GDM1 (cell line): ENCODE measurements at regions not wholly inside any gene's neighbourhood (a gene's known extent, or its start where the extent isn't known, plus 50 kb on each side); places are given as distances from the start of the nearest gene placed in this dataset.
A peak's percentile ranks its signal among the peaks of the same experiment; 100 is the strongest.

Experiments
- DNase-seq: peaks from one replicate; lab custom pipeline; 2025; lab: John Stamatoyannopoulos, UW

DNA sequence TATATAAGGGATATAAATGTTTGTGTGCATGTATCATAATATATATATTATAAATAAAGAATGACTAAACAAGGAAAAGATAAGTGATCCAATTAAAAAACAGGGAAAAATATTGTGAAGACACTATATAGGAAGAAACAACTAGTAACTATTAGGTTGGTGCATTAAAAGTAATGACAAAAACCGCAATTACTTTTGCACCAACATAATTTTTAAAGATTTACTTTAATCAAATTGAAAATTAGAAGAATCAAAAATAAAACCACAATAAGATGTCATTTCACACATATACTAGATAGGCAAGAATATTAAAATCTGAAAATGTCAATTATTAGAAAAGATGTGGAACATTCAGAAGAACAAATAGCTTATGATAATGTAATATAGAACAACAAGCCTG is 595.9 kb downstream of the KCNJ3 start:
- no peak for DNase-seq

DNA sequence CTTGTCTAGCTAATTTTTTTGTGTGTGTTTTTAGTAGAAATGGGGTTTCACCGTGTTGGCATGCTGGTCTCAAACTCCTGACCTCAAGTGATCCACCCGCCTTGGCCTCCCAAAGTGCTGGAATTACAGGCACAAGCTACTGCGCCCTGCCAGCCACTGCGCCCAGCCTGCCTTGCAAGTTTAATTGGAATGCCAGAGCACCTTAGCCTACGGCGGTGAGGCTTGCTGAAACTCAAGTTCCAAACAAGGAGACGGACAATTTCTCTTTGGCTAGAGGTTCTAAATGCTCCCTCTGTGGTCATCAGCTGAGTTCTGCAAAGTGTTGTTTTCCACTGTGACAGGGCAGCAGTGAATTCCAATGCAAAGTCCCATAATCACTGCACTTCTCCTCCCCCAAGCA is 583.4 kb downstream of the KCNJ3 start:
- DNase-seq: no peak

DNA sequence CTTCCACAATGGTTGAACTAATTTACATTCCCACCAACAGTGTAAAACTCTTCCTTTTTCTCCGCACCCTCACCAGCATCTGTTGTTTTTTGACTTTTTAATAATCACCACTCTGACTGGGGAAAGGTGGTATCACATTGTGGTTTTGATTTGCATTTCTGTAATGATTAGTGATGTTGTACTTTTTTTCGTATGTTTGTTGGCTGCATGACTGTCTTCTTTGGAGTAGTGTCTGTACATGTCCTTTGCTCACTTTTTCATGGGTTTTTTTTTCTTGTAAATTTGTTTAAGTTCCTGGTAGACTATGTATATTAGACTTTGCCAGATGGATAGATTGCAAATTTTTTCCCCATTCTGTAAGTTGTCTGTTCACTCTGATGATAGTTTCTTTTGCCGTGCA is 574.8 kb downstream of the KCNJ3 start:
- no peak for DNase-seq

DNA sequence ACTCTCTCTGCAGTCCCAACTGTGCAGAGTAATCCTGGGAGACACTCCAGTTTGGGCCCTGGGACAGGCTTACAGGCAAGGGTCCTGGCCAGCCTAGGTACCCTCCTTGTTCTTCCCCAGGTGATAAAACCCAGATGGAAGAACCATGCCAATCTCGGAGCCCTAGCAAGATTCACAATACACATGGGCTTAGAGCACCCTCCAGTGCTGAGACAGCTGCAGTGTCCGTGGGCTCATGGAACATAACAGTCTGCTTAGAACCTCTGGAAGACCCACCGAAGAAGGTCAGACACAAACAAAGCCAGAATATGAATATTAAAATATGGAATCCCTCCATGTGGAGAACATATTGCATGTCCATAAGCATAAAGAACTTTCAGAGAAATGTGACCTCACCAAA is 568.1 kb downstream of the KCNJ3 start:
- no peak for DNase-seq

DNA sequence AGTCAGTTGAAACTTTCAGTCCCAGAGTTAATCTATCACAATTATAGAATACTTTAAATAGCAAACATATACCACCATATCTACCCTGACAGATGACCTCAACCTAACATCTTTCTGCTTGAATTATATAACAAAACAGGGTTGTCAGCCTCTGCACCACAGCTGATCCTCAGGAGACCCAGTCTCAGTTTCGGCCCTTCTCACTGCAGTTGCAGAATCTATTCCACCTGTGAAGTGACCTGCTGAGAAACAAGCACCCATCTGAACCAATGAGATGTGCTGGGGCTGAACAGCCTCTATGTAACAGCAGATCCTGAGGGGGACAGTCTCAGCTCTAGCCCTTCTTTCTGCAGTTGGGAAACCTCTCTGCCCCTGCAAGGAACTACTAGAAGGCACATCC is 567.6 kb downstream of the KCNJ3 start:
- DNase-seq: no peak

DNA sequence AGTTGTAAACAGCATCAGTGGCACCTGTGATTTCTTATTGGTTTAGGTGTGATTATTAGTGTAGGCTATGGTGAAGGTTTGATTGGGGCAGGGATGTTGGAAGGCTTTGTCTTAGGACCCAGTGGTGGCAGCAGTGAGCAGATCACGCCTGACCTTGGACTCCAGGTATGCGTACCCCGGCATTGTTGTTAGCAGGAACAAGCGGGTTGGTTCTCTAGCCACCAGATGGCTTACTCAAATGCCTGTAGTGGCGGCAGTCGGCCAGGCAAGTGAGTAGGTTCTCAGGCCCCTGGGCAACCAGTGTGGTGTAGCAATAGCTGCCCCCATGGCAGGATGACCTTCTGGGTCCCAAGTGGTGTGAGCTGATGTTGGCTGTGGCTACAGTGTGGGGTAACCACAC is 558.3 kb downstream of the KCNJ3 start:
- no peak for DNase-seq

DNA sequence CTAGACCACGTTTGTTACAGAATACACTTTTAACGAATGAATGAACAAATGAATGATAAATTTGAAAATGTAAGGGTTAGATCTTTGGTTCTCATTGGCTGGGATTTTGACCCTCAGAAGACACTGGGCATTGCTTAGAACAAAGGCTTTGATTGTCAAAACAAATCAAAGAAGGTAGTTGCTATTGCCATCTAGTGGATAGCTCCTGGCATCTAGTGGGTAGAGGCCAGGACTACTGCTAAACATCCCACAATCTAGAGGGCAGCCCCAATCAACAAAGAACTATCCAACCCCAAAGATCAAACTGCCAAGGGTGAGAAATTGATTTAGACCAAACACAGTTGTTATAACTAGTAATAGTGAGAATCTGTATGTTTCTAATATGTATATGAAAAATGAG is 552.3 kb downstream of the KCNJ3 start:
- no peak for DNase-seq

DNA sequence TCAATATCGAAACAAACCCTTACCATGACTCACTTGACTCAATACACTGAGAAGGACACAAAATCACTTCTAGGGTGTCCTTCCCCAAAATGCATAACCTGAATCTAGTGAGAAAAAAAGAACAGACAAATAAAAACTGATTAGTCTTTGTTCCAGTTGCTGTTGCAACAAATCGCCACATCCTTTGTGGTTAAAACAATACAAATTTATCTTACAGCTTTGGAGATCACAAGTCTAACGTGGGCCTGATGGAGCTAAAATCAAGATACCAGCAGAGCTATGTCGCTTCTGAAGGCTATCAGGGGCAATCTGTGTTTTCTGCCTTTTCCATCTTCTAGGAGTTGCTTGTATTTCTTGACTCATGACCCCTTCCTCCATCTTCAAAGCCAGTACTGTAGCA is 541.7 kb downstream of the KCNJ3 start:
- no peak for DNase-seq

DNA sequence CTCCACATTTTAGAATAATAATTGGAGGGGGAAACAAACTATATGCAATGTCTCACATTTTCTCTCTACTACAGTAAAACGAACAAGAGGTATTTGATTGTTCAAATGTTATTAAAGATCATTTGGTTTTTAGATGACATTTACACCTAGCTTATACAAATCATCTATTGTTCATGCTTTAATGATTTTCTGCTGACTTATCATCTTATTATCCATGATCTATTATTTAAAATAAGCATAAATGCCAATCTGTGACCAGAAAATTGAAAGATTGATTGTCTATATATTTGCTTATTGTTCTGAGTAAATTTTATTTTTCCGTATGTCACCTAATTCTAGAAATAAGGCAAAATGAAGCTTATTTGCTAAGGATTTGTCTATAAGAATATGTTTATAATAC is 537.2 kb downstream of the KCNJ3 start:
- DNase-seq: no peak

DNA sequence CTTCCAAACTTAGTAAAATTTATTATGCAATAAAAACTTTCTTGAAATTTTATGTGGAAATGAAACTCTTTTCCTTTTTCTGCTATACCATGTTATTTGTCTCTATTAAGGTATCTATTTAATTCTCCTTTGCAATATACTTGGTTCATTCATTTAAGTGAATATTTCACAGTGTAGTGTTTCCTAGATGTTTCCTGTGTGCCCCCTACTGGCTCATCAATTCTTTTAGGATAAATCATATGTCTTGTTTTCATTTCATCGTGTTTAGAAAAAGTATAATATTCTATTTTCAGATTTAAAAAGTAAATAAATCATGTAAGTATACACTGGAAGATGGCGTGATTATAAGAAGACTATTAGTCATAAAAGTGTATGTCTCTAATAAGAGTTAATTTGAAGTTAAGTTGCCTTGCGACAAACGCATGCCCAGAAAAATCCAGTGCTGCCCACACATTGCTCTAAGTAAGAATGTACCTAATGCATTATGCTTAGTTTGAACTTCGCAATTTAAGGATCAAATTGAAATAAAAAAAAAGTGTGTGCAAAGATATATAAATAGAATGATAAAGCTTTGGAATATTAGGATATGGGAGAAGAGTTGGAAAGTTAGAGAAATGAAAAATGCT is 525.4 kb downstream of the KCNJ3 start:
- no peak for DNase-seq

DNA sequence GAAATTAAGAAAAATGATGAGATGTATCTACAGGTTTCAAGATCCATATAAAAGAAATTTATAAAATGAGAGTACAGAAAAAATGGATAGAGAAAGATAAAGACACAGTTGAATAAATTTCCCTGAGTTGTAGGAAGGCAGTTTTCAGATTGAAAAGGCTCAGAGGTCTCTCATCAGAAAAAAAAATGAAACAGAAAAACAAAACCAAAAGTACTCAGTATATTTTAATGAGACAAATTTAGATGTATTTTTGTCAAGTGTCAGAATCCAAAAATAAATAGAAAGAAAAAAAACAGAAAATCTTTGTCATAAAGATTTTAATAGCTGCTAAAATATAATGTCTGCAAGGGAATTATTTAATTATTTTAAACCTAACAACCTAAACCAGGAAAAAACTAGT is 520.5 kb downstream of the KCNJ3 start:
- no peak for DNase-seq

DNA sequence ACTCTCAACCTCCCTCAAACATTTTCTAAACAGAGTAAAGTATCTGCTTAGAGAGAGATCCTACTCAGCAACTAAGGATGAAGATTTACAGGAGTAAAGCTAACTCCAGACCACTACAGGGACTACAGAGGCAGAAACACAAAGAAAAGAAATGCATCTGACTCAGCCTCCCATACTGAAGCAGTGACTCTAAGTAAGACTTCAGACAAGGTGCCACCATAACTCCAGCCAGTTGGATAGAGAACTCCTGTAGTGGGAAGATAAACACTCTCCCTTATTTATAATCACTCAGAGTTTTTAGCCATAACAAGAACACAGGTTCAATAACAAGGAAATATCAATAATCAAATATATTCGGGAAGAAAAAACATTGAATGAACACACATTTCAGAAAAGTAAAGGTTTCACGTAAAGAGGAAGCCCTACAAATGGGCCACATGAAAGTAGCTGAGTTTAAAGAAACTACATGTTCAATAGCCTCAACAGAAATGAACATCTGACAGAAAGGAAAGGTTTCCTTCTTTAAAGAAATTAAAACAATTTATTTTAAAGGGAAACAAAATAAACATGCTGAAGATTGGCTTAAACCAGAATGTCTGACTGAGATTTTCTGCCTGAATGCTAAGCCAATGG is 519.9 kb downstream of the KCNJ3 start:
- DNase-seq: no peak

DNA sequence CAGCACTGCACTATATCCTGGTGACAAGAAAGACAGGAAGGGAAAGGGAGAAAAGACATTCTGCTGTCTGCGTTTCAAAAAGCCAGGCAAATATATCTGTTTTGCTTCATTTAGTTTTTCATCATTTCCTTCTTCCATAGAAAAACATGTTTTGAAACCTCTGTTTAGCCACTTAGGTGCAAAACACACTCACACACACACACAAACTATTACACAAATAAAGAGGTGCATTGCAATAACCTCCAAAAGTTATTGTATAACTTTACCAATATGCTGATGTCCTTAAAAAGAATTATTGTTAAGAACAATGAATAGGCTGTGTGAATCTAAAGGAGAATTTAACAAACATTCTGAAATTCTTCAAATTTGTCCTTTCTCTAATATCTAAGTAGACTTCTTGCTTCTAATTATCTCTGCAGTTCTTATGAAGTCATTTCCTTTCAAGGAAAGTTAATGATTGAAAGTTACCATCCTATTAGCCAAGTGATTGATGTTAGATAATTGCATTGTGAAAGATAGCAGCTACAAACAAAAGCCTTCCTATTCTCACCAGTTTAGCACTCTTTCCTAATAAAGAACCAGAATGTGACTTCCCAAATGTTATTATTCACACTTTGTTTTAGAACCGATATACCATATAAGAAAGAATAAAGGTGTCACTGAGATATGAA is 516.7 kb downstream of the KCNJ3 start:
- no peak for DNase-seq

DNA sequence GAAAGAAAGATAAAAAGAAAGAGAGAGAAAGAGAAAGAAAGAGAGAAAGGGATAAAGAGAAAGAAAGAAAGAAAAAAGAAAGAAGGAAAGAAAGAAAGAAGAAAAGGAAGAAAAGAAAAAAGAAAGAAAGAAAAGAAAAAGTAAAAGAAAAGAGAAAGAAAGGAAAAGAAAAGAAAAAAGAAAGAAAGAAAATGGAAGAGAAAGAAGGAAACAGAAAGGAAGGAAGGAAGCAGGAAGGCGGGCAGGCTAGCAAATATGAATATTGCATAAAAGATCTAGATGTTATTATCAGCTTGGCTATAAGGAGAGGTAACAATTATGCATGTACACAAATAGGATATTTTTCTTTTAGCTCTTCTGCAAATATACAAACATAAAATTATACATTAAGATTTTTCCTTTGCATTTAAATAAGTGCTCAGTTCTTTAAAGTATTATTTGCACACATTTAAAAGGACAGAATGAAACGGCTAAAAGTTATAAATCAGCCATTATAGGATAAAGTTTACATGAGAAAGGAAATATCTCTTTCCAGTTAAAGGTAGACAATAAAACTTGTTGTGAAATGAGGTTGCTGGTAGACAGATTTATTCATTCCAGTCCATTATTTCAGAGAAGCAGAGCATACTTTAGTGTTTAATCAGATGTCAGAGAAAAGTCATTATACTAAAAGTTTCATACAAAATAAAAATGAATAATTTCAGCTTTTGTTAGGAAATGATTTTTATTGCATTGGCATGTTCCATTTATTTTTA is 511.4 kb downstream of the KCNJ3 start:
- no peak for DNase-seq

DNA sequence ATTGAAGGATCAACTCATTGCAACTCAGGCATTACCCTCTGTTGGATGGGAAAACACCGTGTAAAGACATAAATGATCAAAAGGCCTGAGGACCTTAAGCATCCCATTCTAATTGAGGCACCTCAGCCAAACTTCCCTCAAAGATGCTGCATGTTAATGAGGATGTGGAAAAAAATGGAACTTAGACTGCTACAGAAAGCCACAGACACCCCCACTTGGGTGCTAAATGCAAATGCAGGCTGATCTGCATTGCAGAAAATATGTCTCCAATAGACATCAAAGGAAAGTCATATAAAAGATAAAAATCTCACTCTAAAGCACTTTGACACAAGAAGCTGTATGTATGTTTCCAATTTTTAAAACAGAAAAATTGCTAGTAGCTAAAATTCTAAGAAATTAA is 504.7 kb downstream of the KCNJ3 start:
- no peak for DNase-seq

DNA sequence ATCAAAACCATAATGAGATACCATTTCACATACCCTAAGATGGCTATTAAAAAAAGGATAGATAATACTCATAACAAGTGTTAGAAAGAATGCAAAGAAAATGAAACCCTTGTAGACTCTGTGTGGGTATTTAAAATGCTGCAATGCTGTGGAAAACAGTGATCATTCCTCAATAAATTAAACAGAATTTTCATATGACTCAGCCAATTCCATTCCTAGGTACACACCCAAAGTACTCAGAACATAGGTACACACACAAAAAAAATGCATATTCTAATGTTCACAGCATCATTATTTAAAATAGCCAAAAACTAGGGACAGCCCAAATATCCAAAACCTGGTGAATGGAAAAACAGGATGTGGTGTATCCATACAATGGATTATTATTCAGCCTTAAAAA is 502.3 kb downstream of the KCNJ3 start:
- no peak for DNase-seq

DNA sequence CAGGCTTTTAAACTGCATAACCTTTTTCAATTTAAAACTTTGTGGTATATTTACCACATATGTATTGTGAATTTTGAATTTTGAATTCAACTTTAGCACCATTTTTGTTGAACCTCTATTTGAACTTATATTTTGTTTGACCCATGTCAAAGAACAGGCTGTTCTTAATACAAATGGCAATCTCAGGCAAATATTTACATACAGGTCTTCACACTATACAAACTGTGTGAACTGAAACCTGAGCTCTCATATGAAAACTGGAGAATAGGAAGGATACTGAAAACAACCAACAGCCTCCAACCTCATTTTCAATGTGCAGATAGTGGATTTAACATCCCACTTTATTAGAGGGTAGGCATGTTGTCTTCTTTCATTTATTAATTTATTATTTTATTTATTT is 491.8 kb downstream of the KCNJ3 start:
- DNase-seq: no peak

DNA sequence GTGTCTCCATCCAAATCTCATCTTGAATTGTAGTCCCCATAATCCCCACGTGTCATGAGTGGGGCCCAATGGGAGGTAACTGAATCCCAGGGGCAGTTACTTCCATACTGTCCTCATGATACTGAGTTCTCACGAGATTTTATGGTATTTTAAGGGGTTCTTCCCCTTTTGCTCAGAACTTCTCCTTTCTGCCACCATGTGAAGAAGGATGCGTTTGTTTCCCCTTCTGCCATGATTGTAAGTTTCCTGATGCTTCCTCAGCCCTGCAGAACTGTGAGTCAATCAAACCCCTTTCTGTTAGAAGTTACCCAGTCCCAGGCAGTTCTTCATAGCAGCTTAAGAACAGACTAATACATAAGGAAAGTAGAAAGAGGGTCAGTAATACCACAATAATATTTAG is 480.4 kb downstream of the KCNJ3 start:
- DNase-seq: peak; percentile 33

DNA sequence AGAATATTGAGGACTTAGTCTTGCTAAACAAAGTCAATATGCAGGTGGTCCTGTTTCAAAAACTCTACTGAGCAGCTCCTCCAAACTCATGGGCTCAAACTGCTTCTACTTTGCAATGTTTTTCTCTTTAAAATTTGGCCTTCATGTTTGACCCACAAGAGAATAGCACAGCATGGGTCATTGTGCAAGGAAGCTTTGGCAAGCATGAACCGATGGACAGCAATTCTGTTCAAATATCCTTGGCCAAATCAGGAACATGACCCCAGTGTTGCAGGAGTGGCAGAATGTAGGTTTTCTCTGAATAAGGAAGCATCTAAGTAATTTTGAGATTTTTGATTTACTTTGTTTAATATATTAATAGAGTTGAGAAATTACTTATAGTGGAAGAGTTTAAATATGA is 477.9 kb downstream of the KCNJ3 start:
- no peak for DNase-seq

DNA sequence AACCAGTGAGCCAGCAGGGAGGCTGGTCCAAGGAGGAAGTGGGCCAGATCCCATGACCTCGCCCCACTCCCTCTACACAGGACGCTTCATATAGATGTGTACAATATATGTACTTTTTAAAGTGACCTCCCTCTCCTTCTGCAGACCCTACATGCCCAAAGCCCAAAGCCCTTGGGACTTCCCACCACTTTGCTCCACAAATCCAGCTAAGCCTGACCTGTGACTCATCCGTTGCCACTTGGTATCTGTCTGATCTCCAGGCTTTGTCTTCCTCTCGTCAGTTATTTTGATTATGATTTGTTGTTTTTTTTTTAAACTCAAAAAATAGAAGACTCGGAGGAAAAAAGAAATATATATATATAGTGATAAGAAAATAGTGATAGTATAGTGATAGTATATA is 470.8 kb downstream of the KCNJ3 start:
- no peak for DNase-seq

DNA sequence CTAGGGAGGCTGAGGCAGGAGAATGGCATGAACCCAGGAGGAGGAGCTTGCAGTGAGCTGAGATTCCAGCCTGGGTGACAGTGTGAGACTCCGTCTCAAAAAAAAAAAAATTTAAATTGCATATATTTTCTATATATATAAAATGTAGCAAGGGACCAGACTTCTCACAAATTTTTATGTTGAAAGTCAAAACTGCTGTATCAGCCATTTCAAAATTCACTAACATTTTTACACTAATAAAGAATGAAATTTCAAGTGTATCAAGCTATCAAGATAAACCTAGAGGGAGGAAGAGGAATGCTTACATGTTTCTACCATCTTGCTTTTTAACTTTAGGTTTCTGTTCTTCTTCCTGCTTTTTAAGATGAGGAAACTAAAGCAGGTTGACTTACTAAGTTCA is 464.0 kb downstream of the KCNJ3 start:
- no peak for DNase-seq

DNA sequence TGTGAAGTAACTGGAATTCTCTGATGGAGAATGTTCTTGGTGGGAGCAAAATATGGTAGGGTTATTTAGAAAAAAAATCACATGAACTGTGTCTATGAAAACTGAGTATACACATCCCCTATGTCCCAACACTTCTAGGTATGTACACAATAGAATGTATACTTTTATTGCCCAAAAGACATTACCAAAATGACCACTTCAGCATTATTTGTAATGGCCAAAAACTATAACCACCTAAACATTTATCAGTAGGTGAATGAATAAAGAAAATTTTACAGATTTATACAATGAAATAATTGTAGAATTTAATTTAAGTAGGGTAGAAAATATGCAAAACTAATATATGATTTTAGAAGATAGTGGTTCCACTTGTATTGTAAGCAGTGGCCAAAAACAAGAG is 462.8 kb downstream of the KCNJ3 start:
- no peak for DNase-seq

DNA sequence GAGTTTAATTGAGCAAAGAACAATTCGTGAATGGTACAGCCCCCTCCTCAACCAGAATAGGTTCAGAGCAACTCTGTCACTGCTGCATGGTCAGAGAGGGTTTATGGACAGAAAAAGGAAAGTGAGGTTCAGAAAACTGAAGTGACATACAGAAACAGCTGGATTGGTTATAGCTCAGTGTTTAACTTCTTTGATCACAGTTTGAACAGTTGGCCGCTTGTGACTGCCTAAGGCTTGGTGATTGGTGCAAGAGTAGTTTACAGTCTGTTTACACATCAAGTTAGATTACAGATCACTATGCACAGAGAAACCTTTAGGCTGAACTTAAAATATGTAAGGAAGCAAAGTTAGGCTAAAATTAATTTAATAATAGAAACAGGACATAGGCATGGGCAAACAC is 459.2 kb downstream of the KCNJ3 start:
- no peak for DNase-seq
